A549 (cell line): ENCODE measurements at regions not wholly inside any gene's neighbourhood (a gene's known extent, or its start where the extent isn't known, plus 50 kb on each side); places are given as distances from the start of the nearest gene placed in this dataset.
A peak's percentile ranks its signal among the peaks of the same experiment; 100 is the strongest.
"Not testable (repeated sequence)": the region's sequence is repeated elsewhere in the genome, so short reads cannot be mapped to it uniquely, and the experiment has no call there.

Experiments used
- ATAC-seq, 2 experiments: fragments of 200-7000 bp in 1 of 2; fragments of >200 bp in 1 of 2; cut with Nextera tagmentation in 1 of 2; cut with Tn5 transposase in 1 of 2; 3 replicates each; pipeline versions ENCODE4 v1.8.0 to v1.9.1; 2018 to 2020; ENCODE audit warnings: mild to moderate bottlenecking in 1 of 2, moderate library complexity in 1 of 2
- CTCF ChIA-PET: fragments of 300-600 bp; sonication (Branson Sonifier 250); formaldehyde crosslinking; extraction: SDS; loops from one replicate; lab custom pipeline; 2021; ENCODE audit warnings: antibody characterized with exemption, inconsistent platforms; lab: Yijun Ruan, JAX
- POLR2A ChIA-PET: fragments of 350-600 bp; formaldehyde crosslinking; extraction: SDS; loops from one replicate; lab custom pipeline; 2021; ENCODE audit warnings: antibody characterized with exemption, inconsistent platforms; lab: Yijun Ruan, JAX
- DNase-seq, 2 experiments: peaks; one replicate each; pipeline versions ENCODE4 v3.0.0 to v3.0.0-alpha.2; 2011 to 2016; ENCODE audit warnings: low read depth in 1 of 2, low spot score in 1 of 2
- FAIRE-seq: peaks from 2 replicates; lab custom pipeline; 2011; peaks lifted over from hg19 to GRCh38; lab: Jason Lieb, UNC
- H3K27ac ChIP-seq, 2 experiments: fragments of >200 bp; sonication (Bioruptor Twin); formaldehyde crosslinking; 3 replicates each; pipeline ENCODE4 v1.5.1; 2016 to 2017
- H3K4me1 ChIP-seq: fragments of >200 bp; sonication (Bioruptor Twin); formaldehyde crosslinking; 3 replicates; pipeline ENCODE4 v1.6.1; 2016
- H3K4me2 ChIP-seq: fragments of >200 bp; sonication (Bioruptor Twin); formaldehyde crosslinking; 3 replicates; pipeline ENCODE4 v1.6.1; 2016
- H3K4me3 ChIP-seq: fragments of >200 bp; sonication (Bioruptor Twin); formaldehyde crosslinking; 3 replicates; pipeline ENCODE4 v1.5.1; 2016
- H3K9me3 ChIP-seq: fragments of >200 bp; sonication (Bioruptor Twin); formaldehyde crosslinking; 3 replicates; pipeline ENCODE4 v1.6.1; 2016
- BCL3 ChIP-seq: fragments of >200 bp; sonication (Bioruptor Twin); formaldehyde crosslinking; IDR thresholded peaks from 3 replicates; pipeline ENCODE4 v1.6.1; 2016
- CBX2 ChIP-seq: fragments of 200-600 bp; sonication (generic); IDR thresholded peaks from 2 replicates; pipeline ENCODE4 v1.6.1; 2016; ENCODE audit warnings: low read depth, mild to moderate bottlenecking, borderline replicate concordance
- CEBPB ChIP-seq, 2 experiments: fragments of >200 bp in 1 of 2; sonication (Bioruptor Twin) in 1 of 2; formaldehyde crosslinking in 1 of 2; IDR thresholded peaks; 2 replicates each; pipeline ENCODE4 v1.6.1; 2012 to 2016
- CHD4 ChIP-seq: fragments of 200-600 bp; sonication (generic); IDR thresholded peaks from 2 replicates; pipeline ENCODE4 v1.6.1; 2016; ENCODE audit warnings: antibody characterized with exemption, mild to moderate bottlenecking, borderline replicate concordance
- EHF ChIP-seq: fragments of 250-450 bp; sonication (Bioruptor Pico); IDR thresholded peaks from 2 replicates; pipeline ENCODE4 v1.5.0; 2020; ENCODE audit warnings: mild to moderate bottlenecking
- EP300 ChIP-seq, 2 experiments: fragments of >200 bp; sonication (Bioruptor Twin); formaldehyde crosslinking; IDR thresholded peaks; 2 replicates in 1 of 2; 3 replicates in 1 of 2; pipeline ENCODE4 v1.6.1; 2016 to 2017
- ESRRA ChIP-seq: fragments of 150-350 bp; IDR thresholded peaks from 2 replicates; pipeline ENCODE4 v1.6.1; 2014; ENCODE audit warnings: mild to moderate bottlenecking, low read length, borderline replicate concordance
- FOSL2 ChIP-seq, 2 experiments: fragments of 450-650 bp in 1 of 2; fragments of >200 bp in 1 of 2; sonication (Bioruptor Twin) in 1 of 2; formaldehyde crosslinking; IDR thresholded peaks; 2 replicates each; pipeline versions ENCODE4 v1.5.0 to v1.6.1; 2016 to 2020; ENCODE audit warnings: mild to moderate bottlenecking in 1 of 2, moderate library complexity in 1 of 2
- FOXS1 ChIP-seq: fragments of 250-450 bp; sonication (Bioruptor Pico); IDR thresholded peaks from 2 replicates; pipeline ENCODE4 v1.5.0; 2020; ENCODE audit warnings: mild to moderate bottlenecking, moderate library complexity
- GATA3 ChIP-seq: IDR thresholded peaks from 2 replicates; pipeline ENCODE4 v1.6.1; 2012; ENCODE audit warnings: borderline replicate concordance
- HEYL ChIP-seq: fragments of 250-450 bp; sonication (Bioruptor Pico); IDR thresholded peaks from 2 replicates; pipeline ENCODE4 v1.8.0; 2021; ENCODE audit warnings: mild to moderate bottlenecking, moderate library complexity
- HOXB13 ChIP-seq: fragments of 250-450 bp; sonication (Bioruptor Pico); IDR thresholded peaks from 2 replicates; pipeline ENCODE4 v1.5.0; 2020; ENCODE audit warnings: low read depth, mild to moderate bottlenecking, moderate library complexity
- JUN ChIP-seq, 2 experiments: fragments of >200 bp; sonication (Bioruptor Twin); formaldehyde crosslinking; IDR thresholded peaks; 2 replicates in 1 of 2; 3 replicates in 1 of 2; pipeline ENCODE4 v1.6.1; 2016 to 2017
- JUNB ChIP-seq: fragments of >200 bp; sonication (Bioruptor Twin); formaldehyde crosslinking; IDR thresholded peaks from 2 replicates; pipeline ENCODE4 v1.6.1; 2016
- MAFK ChIP-seq: fragments of 450-650 bp; IDR thresholded peaks from 2 replicates; pipeline ENCODE4 v1.6.1; 2014; ENCODE audit not compliant: partially characterized antibody
- NFE2L2 ChIP-seq: fragments of 150-350 bp; conservative IDR thresholded peaks from 2 replicates; pipeline ENCODE4 v1.6.1; 2014; ENCODE audit warnings: low read length
- NPAS2 ChIP-seq: fragments of 250-450 bp; sonication (Bioruptor Pico); IDR thresholded peaks from 2 replicates; pipeline ENCODE4 v1.8.0; 2022; ENCODE audit warnings: mild to moderate bottlenecking, moderate library complexity, borderline replicate concordance
- NR3C1 ChIP-seq: fragments of >200 bp; sonication (Bioruptor Twin); formaldehyde crosslinking; IDR thresholded peaks from 3 replicates; pipeline ENCODE4 v1.6.1; 2017
- PBX3 ChIP-seq: IDR thresholded peaks from 2 replicates; pipeline ENCODE4 v1.6.1; 2012
- RAD21 ChIP-seq, 2 experiments: fragments of >200 bp in 1 of 2; sonication (Bioruptor Twin) in 1 of 2; formaldehyde crosslinking in 1 of 2; IDR thresholded peaks in 1 of 2; conservative IDR thresholded peaks in 1 of 2; 2 replicates in 1 of 2; 3 replicates in 1 of 2; pipeline ENCODE4 v1.6.1; 2012 to 2018; ENCODE audit warnings: inconsistent platforms in 1 of 2
- RCOR1 ChIP-seq: fragments of 150-350 bp; IDR thresholded peaks from 2 replicates; pipeline ENCODE4 v1.6.1; 2014; ENCODE audit warnings: antibody characterized with exemption, low read length, low read depth
- SREBF2 ChIP-seq: fragments of 450-650 bp; IDR thresholded peaks from 2 replicates; pipeline ENCODE4 v1.6.1; 2014; ENCODE audit warnings: mild to moderate bottlenecking, moderate library complexity
- TFCP2L1 ChIP-seq: fragments of 250-450 bp; sonication (Bioruptor Pico); IDR thresholded peaks from 2 replicates; pipeline ENCODE4 v1.5.0; 2021; ENCODE audit warnings: mild to moderate bottlenecking
- USF2 ChIP-seq: fragments of 450-650 bp; IDR thresholded peaks from 2 replicates; pipeline ENCODE4 v1.6.1; 2014; ENCODE audit warnings: antibody characterized with exemption
- ZC3H11A ChIP-seq: fragments of 450-650 bp; IDR thresholded peaks from 2 replicates; pipeline ENCODE4 v1.6.1; 2014; ENCODE audit warnings: antibody characterized with exemption, mild to moderate bottlenecking
- ZFP36 ChIP-seq: fragments of 450-650 bp; IDR thresholded peaks from 2 replicates; pipeline ENCODE4 v1.6.1; 2014; ENCODE audit warnings: borderline replicate concordance; ENCODE audit not compliant: partially characterized antibody
- ZSCAN20 ChIP-seq: fragments of 250-450 bp; sonication (Bioruptor Pico); IDR thresholded peaks from 2 replicates; pipeline ENCODE4 v1.8.0; 2022; ENCODE audit warnings: mild to moderate bottlenecking, moderate library complexity
- WGBS: methylation state at CpG from one replicate; pipeline ENCODE4 v1.1.6; 2017; ENCODE audit errors: missing lambda C conversion rate; 5-methylcytosine and 5-hydroxymethylcytosine counted together

- no peak for TF ChIP-seq ZSCAN20 (CRISPR knock-in tag)
- no peak for TF ChIP-seq HOXB13
- no peak for TF ChIP-seq JUN (IDR thresholded peaks at IDR 0.05)
- TF ChIP-seq NPAS2 = no peak
These were observed 155.9 kb downstream of the RTL9 start (continued) for GRCh38 chrX:110514509-110514908.

- Histone ChIP-seq H3K4me1 (no peaks in the 10 kb centered on the region), H3K27ac (no peak overlapping the region), H3K4me3 (no peak overlapping the region), H3K4me2 (no peak overlapping the region), H3K9me3 (no peaks in the 10 kb centered on the region)
- WGBS = 6% methylated on average over 3 of the region's 3 CpGs
- DNase-seq (no peak), ATAC-seq (no peak), FAIRE-seq (no peak)
- TF ChIP-seq PBX3 = no peak
- no peak for TF ChIP-seq RCOR1
- no peak for TF ChIP-seq NFE2L2
- TF ChIP-seq GATA3 = no peak
- no peak for TF ChIP-seq MAFK
- no peak for TF ChIP-seq BCL3
- no peak for TF ChIP-seq NR3C1
- TF ChIP-seq RAD21 (conservative IDR thresholded peaks at IDR 0.05 in 1 of 2, IDR thresholded peaks at IDR 0.05 in 1 of 2) = no peak
- no peak for TF ChIP-seq ZFP36
- TF ChIP-seq CHD4 = no peak
- TF ChIP-seq JUN (IDR thresholded peaks at IDR 0.05) = no peak
- TF ChIP-seq JUNB = no peak
- POLR2A ChIA-PET = no interaction called here
- CTCF ChIA-PET = no interaction called here
These were observed 160.9 kb downstream of the RTL9 start for GRCh38 chrX:110519501-110519900.

GRCh38 chrX:110519906-110520452 lies 161.3 kb downstream of the RTL9 start:
- no peaks in the 10 kb centered on the region for H3K4me1 ChIP-seq
- DNase-seq = no peak
- no peaks in the 10 kb centered on the region for H3K9me3 ChIP-seq
- no peak for ATAC-seq
- FAIRE-seq = no peak
- H3K4me2 ChIP-seq = no peak overlapping the region
- ChIA-PET POLR2A (no interaction called here), CTCF (no interaction called here)
- no peak overlapping the region for H3K4me3 ChIP-seq
- TF ChIP-seq GATA3 (no peak), CEBPB (IDR thresholded peaks at IDR 0.05) (no peak), HEYL (no peak), JUN (IDR thresholded peaks at IDR 0.05) (no peak), EP300 (IDR thresholded peaks at IDR 0.05) (no peak), TFCP2L1 (CRISPR knock-in tag) (no peak), SREBF2 (no peak), JUNB (no peak), FOSL2 (IDR thresholded peaks at IDR 0.05) (no peak), FOSL2 (CRISPR knock-in tag; IDR thresholded peaks at IDR 0.05) (no peak), ESRRA (no peak), RCOR1 (no peak), USF2 (no peak), FOXS1 (CRISPR knock-in tag) (no peak), NPAS2 (no peak), CBX2 (no peak), EHF (CRISPR knock-in tag) (no peak), ZC3H11A (no peak), PBX3 (no peak)
- H3K27ac ChIP-seq = no peak overlapping the region
- 39% methylated on average over 7 of the region's 7 CpGs for WGBS

- FAIRE-seq = peak; percentile 18
These were observed 162.0 kb downstream of the RTL9 start for GRCh38 chrX:110520652-110521051.

More at GRCh38 chrX:110520652-110521051, 162.0 kb downstream of the RTL9 start:
- CTCF ChIA-PET, H3K4me3 ChIP-seq, H3K4me2 ChIP-seq, DNase-seq, H3K9me3 ChIP-seq, H3K4me1 ChIP-seq, POLR2A ChIA-PET, H3K27ac ChIP-seq, ATAC-seq: not testable (repeated sequence)
- 37% methylated on average over 10 of the region's 13 CpGs for WGBS
